Body of pancreas (tissue), 4 donors: ENCODE measurements at regions not wholly inside any gene's neighbourhood (a gene's known extent, or its start where the extent isn't known, plus 50 kb on each side); places are given as distances from the start of the nearest gene placed in this dataset.

ENCODE experiments used
- ATAC-seq: fragments of 150-250 bp; one replicate; pipeline ENCODE4 v1.9.1; 2016
- DNase-seq, 4 donors: peaks; one replicate each; pipeline ENCODE4 v3.0.0-alpha.2; 2019
- H3K27ac ChIP-seq, 4 donors: fragments of 200-600 bp; sonication (generic); 1 replicate in 3 of 4; 2 replicates in 1 of 4; pipeline versions ENCODE4 v1.5.1 to v1.6.1; 2016 to 2019; ENCODE audit warnings: mild to moderate bottlenecking in 1 of 4, mixed read lengths in 1 of 4, moderate library complexity in 1 of 4
- H3K27me3 ChIP-seq, 2 donors: fragments of 200-600 bp; sonication (generic); one replicate each; pipeline ENCODE4 v1.6.0; 2016; ENCODE audit warnings: mild to moderate bottlenecking in 1 of 2
- H3K36me3 ChIP-seq, 2 donors: fragments of 200-600 bp; sonication (generic); replicated peaks in 1 of 2; 2 replicates each; pipeline ENCODE4 v1.5.1; 2016; ENCODE audit warnings: low read depth in 2 of 2; ENCODE audit not compliant: insufficient read depth in 1 of 2
- H3K4me1 ChIP-seq: fragments of 200-600 bp; sonication (generic); one replicate; pipeline ENCODE4 v1.6.0; 2016
- H3K4me3 ChIP-seq, 2 donors: fragments of 200-600 bp; sonication (generic); 1 replicate in 1 of 2; 2 replicates in 1 of 2; pipeline ENCODE4 v1.5.1; 2016 to 2019
- H3K9me3 ChIP-seq, 3 donors: fragments of 200-600 bp; sonication (generic); 1 replicate in 2 of 3; 2 replicates in 1 of 3; pipeline ENCODE4 v1.5.1; 2016
- CTCF ChIP-seq, 7 experiments: fragments of 450-650 bp in 4 of 7; fragments of 200-600 bp in 3 of 7; sonication (generic) in 3 of 7; IDR thresholded peaks; one replicate each; pipeline ENCODE4 v1.5.1; 2016 to 2019; ENCODE audit warnings: antibody characterized with exemption in 7 of 7
- POLR2A ChIP-seq, 3 donors: fragments of 450-650 bp; IDR thresholded peaks; one replicate each; pipeline ENCODE4 v1.6.1; 2016; ENCODE audit warnings: antibody characterized with exemption in 3 of 3, mild to moderate bottlenecking in 2 of 3
- WGBS, 2 donors: methylation state at CpG; one replicate each; pipeline ENCODE4 v1.1.5; 2017; 5-methylcytosine and 5-hydroxymethylcytosine counted together
- intact Hi-C: fragments of 100-400 bp; cut with DNase I; formaldehyde crosslinking; loops from one replicate; pipeline ENCODE4 v1.15.1; 2023

DNA sequence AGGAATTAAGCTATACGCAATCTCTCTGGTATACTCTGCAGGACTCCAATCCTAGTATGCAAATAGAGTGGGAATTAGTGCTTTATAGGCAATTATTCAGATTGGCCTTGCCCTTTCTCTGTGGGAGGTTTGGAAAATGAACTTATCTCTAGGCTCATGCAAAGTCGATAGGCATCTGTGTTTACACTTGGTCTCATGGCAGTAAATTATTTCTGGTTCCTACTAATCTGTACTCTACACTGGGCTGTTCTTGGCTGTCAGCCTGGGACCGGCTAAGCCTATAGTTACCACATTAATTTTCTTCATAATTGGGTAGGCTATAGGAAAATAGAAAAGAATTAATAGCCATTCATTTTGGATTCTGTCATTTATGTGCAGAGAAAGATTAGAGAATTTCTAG lies 544.6 kb downstream of the AMY1C start:
- H3K4me3 ChIP-seq = no peak overlapping the region
- H3K27me3 ChIP-seq = no peaks in the 10 kb centered on the region
- no peaks in the 10 kb centered on the region for H3K36me3 ChIP-seq
- DNase-seq (no peak), ATAC-seq (no peak)
- intact Hi-C loops = no loop called here
- no peaks in the 10 kb centered on the region for H3K9me3 ChIP-seq
- no peak for TF ChIP-seq POLR2A (IDR thresholded peaks at IDR 0.05)
- TF ChIP-seq CTCF (IDR thresholded peaks at IDR 0.05) = no peak
- H3K4me1 ChIP-seq = no peaks in the 10 kb centered on the region
- WGBS, 2 donors = 23% methylated on average over 3 of the region's 3 CpGs
- no peak overlapping the region for H3K27ac ChIP-seq

- TF ChIP-seq CTCF (IDR thresholded peaks at IDR 0.05) = no peak
- TF ChIP-seq POLR2A (IDR thresholded peaks at IDR 0.05) = no peak
- WGBS, 2 donors = 51 to 54% methylated on average over 3 of the region's 3 CpGs
- H3K4me1 ChIP-seq = no peaks in the 10 kb centered on the region
- intact Hi-C loops = no loop called here
- H3K36me3 ChIP-seq = no peaks in the 10 kb centered on the region
- no peaks in the 10 kb centered on the region for H3K27me3 ChIP-seq
- H3K9me3 ChIP-seq = no peaks in the 10 kb centered on the region
- H3K27ac ChIP-seq = no peak overlapping the region
- DNase-seq (no peak), ATAC-seq (no peak)
- H3K4me3 ChIP-seq = no peak overlapping the region
These were observed 545.8 kb downstream of the AMY1C start for GRCh38 chr1:104295511-104295910.

- intact Hi-C loops = no loop called here
- TF ChIP-seq POLR2A (IDR thresholded peaks at IDR 0.05) = no peak
- TF ChIP-seq CTCF (IDR thresholded peaks at IDR 0.05) = no peak
- H3K4me1 ChIP-seq = no peaks in the 10 kb centered on the region
- DNase-seq (no peak), ATAC-seq (no peak)
- WGBS, 2 donors = 61 to 63% methylated on average over 1 of the region's 1 CpG
- H3K9me3 ChIP-seq = no peaks in the 10 kb centered on the region
- H3K27me3 ChIP-seq = no peaks in the 10 kb centered on the region
- no peaks in the 10 kb centered on the region for H3K36me3 ChIP-seq
- H3K4me3 ChIP-seq = no peak overlapping the region
- H3K27ac ChIP-seq = no peak overlapping the region
These were observed 560.0 kb downstream of the AMY1C start for GRCh38 chr1:104309673-104310072.

DNA sequence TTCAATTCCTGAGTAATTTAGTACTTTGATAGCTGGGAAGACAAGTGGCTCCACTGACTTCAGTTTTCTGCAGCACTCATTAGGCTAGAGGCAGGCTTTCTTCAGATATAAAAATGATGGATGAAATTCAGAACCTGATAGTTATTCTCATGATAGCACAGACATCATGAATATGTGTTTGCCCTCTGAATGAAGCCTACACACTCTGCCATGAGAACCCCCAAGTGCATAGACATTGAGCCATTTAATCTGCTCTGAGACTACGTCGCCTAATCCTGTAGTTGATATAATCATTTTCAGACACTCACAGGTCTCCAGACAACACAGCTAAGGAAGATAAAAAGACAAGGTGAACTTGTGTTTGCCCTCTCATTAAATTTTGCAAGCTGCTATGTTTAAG lies 566.1 kb downstream of the AMY1C start:
- WGBS, 2 donors = 56 to 70% methylated on average over 2 of the region's 2 CpGs

More for the DNA sequence above, 566.1 kb downstream of the AMY1C start:
- TF ChIP-seq CTCF (IDR thresholded peaks at IDR 0.05) = no peak
- no peak for TF ChIP-seq POLR2A (IDR thresholded peaks at IDR 0.05)
- Histone ChIP-seq H3K27ac (no peak overlapping the region), H3K4me1 (no peaks in the 10 kb centered on the region), H3K9me3 (no peaks in the 10 kb centered on the region), H3K4me3 (no peak overlapping the region), H3K36me3 (no peaks in the 10 kb centered on the region), H3K27me3 (no peaks in the 10 kb centered on the region)
- ATAC-seq = no peak
- DNase-seq = no peak
- intact Hi-C loops = no loop called here
